ENCODE measurements at regions not wholly inside any gene's neighbourhood (a gene's known extent, or its start where the extent isn't known, plus 50 kb on each side); places are given as distances from the start of the nearest gene placed in this dataset.
A peak's percentile ranks its signal among the peaks of the same experiment; 100 is the strongest.

DNA sequence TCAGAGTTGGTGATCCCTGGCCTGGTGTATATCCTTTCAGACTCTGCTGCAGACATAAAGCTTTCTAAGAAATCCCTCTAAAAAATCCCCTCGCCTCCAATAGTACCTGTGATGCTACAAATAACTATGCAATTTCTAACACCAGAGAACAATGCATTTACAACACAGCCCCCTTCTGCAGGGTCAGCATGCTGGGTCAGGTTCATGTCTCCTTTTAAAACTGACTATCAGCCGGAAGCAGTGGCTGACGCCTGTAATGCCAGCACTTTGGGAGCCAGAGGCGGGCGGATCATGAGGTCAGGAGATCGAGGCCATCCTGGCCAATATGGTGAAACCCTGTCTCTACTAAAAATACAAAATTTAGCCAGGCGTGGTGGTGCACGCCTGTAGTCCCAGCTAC is 77.0 kb upstream of the SPATA12 start:
- no peak for DNase-seq

DNA sequence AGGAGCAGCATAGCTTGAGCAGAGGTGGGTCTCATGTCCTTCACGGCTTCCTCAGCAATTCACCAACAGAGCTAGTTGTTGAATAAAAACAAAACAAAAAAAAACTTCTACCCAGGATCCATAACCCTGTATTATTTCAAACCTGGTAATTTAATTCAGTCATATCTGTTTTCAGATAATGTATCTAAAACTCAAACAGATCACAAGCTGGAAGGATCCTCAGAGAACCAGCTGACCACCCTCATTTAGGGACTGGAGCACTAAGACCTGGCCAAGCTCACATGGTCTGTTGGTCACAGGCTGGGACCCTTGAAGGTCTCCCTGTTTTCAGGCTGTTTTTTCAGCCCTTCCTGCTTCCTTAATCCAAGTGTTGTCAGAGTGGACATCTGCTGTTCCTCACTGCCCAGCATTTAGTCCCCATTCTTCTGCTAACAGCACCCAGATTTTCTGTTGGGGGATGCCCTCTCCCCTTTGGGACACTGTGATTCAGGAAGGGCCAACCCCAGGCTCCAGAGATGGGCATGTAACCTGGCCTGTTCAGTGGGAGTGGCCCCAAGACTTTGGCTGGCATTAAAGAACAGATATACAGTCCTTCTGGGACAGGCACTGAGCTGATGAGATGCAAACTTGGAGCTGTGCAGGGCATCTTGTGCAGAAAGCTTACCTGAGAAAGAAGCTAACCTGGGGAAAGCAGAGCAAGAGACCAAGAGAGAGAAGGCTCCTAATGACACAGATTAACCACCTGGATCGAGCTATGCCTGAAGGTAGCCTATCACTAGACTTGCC is 78.8 kb upstream of the SPATA12 start:
- DNase-seq = no peak

GRCh38 chr3:56980798-56981390 is 79.6 kb upstream of the SPATA12 start:
- peak; percentile 12 to 54 for DNase-seq

DNA sequence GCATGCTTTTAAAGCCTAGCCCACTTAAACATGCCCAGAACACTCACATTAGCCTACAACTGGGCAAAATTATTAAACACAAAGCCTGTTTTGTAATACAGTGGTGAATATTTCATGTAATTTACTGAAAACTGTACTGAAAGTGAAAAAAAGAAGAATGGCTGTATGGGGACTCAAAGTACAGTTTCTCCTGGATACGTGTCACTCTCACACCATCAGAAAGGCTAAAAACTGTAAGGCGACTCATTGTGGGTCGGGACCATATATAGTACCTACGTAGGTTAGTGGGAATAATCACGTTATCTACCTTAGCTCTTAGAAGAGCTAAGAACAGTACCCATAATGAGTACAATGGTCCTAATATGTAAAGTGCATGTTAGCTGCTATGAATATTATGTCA is 80.2 kb upstream of the SPATA12 start:
- no peak for DNase-seq

- DNase-seq = no peak
These were observed 80.7 kb upstream of the SPATA12 start for GRCh38 chr3:56979791-56980190.

DNA sequence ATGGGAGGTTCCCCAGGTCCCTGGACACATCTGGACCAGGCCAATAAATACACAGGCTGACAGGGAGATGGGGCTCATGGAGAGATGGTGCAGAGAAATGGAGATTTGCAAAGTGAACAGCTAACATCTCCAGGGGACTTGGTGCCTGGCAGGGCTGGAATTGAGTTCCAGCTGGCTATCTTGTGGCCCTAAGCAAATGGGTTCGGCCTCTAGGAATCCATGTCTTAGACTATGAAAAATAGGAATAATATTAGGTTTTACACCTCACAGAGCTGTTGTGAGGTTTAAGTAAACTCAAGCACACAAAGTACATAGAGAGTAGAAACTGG is 82.9 kb upstream of the SPATA12 start:
- no peak for DNase-seq

- DNase-seq = no peak
These were observed 83.6 kb upstream of the SPATA12 start for GRCh38 chr3:56976651-56977560.

- DNase-seq = no peak
These were observed 84.9 kb upstream of the SPATA12 start for GRCh38 chr3:56975567-56975966.

DNA sequence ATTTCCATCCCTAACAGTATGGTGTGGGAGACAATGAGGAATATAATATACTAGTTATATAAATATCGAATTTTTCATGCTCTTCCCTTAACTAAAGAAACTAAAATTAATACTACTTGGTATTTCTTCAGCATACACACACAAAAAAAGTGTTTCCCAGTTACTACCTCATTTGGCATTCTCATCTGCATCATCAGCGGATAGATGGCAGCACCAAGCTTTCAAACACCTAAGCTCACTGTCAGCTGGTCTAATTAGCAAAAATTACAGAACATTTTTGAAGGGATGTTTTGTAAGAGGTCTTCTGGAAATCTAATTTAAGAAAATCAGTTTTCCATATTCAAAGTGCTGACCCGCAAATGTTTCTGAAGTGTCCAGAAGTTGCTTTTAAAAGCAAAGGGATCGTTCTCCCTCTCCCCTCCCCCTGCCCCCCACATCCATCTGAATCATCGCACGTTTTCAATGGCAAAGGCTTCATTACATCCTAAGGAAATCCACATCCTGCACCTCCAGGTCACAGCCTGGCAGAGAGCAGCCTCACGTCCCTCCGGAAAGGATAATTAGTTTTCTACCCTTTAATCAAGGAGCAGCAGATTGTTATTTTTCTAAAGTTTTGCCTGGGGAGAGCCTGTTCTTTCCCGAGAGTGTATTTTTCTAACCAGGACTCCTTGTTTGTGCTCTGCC is 86.1 kb upstream of the SPATA12 start:
- DNase-seq = no peak

GRCh38 chr3:56971816-56972215 is 88.6 kb upstream of the SPATA12 start:
- no peak for DNase-seq

DNA sequence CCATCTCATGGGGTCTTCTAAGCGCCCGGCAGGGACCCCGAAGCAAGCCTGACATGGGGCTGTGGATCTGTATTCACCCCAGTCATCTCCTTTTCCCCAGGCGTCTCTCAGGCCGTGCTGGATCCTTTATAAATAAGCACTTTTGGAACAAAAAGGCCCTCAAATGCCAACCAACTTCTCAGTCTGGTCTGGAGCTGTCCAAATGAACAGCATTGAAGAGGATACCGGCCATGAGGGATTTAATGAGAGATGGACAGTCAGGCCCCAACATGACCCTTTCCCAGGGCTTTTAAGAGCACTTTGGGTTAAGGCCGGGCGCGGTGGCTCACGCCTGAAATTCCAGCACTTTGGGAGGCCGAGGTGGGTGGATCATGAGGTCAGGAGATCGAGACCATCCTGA is 89.2 kb upstream of the SPATA12 start:
- DNase-seq = no peak

GRCh38 chr3:56970461-56970879 is 90.0 kb upstream of the SPATA12 start:
- no peak for DNase-seq

DNA sequence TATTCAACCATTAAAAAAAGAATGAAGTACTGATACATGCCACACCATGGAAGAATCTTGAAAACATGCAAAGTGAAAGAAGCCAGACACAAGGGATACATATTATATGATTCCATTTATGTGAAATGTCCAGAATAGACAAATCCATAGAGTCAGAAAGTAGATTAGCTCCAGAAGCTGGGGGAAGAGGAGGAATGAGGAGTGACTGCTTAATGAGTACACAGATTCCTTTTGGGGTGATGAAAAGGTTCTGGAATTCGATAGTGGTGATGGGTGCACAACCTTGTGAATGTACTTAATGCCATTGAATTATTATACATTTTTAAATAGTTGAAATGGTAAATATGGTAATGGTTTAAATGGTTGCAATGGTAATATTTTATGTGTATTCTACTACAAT is 90.6 kb upstream of the SPATA12 start:
- no peak for DNase-seq

DNA sequence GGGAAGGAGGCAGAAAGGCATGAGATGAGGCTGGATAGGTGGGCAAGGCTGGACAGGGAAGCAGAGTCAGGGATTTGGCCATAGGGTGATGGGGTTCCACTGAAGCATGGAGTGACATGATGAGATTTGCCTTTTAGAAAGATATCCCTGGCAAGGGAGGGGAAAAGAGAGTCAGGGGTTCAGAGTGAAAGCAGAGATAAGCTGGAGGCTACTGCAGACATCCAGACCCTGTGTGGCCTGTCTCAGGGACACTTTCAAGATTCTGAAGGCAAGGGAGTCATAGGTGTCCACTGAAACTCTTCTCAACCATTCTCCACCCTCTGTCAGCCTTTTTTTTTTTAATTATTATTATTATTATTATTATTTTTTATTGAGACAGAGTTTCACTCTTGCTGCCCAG is 94.0 kb upstream of the SPATA12 start:
- no peak for DNase-seq

- DNase-seq = no peak
These were observed 94.4 kb upstream of the SPATA12 start for GRCh38 chr3:56966104-56966503.

DNA sequence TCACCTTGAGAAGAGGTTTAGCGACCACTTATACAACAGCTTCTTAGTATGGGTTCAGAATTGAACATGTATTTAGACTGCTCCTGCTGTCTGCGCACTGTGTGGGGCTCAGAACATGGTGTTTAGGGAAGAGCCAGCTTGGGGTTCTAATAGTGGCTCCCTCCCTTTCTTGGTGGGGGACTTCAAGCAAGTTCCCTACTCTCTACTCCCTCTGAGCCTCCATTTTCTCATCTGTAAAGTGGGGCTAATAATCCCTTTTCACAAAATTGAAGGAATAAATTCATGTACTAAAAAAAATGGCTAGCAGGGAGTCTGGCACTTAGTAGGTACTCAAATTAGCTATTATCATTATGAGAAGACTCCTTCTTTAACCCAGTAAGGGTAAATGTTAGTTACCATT is 97.5 kb upstream of the SPATA12 start:
- no peak for DNase-seq

- no peak for DNase-seq
These were observed 98.3 kb upstream of the SPATA12 start for GRCh38 chr3:56962206-56962605.

- no peak for DNase-seq
These were observed 100.1 kb upstream of the SPATA12 start for GRCh38 chr3:56960234-56960917.

GRCh38 chr3:56958879-56959278 is 101.6 kb upstream of the SPATA12 start:
- no peak for DNase-seq

DNA sequence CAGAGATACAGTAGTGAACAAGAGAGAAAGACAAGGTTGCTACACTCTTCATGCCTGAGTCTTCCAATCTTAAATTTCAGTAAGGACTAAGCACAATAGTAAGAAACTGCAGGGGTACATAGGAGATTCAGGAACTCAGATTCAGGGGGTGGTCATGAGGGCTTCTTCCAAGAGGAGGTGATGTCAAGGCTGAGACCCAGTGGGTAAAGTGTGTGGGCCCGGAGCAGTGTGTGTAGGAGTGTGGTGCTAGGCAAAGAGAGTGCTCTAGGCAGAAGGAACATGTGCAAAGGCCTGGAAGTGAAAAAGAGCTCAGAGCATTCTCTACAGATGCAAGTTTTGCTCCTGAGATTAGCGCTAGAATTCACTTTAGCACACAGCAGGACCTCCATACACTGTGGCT is 102.9 kb upstream of the SPATA12 start:
- no peak for DNase-seq

DNA sequence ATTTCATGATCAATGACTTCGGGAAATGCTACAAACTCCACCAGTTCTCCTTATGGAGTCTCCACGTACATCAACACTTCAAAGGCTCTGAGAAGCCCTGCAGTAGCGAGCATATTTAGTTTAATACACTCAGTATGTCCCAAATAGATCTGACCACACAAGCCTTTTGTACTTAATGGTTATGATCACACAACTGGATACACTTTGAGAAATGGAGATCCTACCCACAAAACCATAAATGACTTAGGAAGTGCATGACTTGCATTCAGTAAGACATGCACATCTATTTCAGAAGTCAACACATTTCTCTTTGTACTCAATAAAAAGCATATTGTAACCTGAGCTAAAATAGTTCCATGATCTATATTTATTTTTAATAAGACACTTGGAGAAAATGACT is 103.6 kb upstream of the SPATA12 start:
- no peak for DNase-seq

- DNase-seq = no peak
These were observed 104.9 kb upstream of the SPATA12 start for GRCh38 chr3:56955492-56956111.

Measured in SW 1271 (cell line).